HG02610 (cell line): ENCODE measurements at regions not wholly inside any gene's neighbourhood (a gene's known extent, or its start where the extent isn't known, plus 50 kb on each side); places are given as distances from the start of the nearest gene placed in this dataset.

ENCODE experiments used
- ATAC-seq: cut with Tn5 transposase; IDR thresholded peaks from one replicate; pipeline ENCODE4 v1.9.1; 2021; ENCODE audit warnings: mild to moderate bottlenecking, moderate library complexity; ENCODE audit not compliant: unreplicated experiment

GRCh38 chr2:129247751-129248150, 731.7 kb upstream of the RAB6C start:
- no peak for ATAC-seq

DNA sequence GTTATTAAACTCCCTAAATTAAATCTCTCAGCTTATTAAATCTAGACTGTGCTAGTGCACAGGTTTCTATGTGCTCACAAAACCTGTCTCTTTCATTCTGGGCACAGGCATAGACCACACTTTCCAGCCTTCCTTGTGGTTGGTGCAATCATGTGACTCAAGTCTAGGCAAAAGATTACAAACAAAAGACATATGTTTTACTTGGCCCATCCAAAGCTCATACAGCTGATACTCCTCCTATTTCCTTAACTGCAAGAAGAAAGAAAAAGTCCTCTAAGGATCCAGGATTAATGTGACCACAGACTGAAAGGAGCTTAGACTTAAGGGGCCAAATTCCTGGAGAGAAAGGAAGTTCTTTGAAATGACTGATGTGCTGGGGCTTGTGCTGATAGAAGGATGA, 731.3 kb upstream of the RAB6C start:
- ATAC-seq = no peak

DNA sequence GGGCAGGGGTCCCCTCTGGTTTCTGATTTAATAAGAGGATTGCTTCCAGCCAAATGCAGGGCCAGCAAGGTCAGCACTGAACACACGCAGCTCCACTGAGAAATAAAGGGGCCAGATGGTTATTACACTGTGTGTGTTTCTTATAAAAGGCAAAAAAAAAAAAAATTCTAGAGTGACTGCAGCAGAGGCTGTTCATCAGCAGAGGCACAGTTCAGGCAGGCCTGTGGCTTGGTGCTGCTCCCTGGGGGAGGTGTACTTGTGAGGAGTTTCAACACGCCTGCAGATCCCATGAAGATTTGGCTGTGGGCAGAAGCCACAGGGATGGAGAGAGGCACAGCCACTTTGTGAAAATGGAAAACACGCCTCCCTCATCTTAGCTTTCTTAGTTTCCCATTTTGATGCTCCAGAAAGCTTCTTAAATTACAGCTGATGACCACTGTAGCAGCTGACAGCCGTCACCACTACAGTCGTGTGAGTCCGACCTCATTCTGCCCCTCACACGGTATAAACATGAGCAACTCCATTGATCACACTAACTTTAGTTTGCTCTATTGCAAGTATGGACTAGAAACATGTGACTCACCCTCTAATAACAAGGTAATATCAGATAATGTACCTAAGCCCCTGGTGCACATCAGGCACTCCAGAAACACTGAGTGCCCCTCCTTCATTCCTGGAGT, 726.5 kb upstream of the RAB6C start:
- no peak for ATAC-seq

- no peak for ATAC-seq
Observed at GRCh38 chr2:129253461-129253812, 726.0 kb upstream of the RAB6C start.

GRCh38 chr2:129254718-129255117, 724.7 kb upstream of the RAB6C start:
- no peak for ATAC-seq

GRCh38 chr2:129255610-129256313, 723.7 kb upstream of the RAB6C start:
- no peak for ATAC-seq

DNA sequence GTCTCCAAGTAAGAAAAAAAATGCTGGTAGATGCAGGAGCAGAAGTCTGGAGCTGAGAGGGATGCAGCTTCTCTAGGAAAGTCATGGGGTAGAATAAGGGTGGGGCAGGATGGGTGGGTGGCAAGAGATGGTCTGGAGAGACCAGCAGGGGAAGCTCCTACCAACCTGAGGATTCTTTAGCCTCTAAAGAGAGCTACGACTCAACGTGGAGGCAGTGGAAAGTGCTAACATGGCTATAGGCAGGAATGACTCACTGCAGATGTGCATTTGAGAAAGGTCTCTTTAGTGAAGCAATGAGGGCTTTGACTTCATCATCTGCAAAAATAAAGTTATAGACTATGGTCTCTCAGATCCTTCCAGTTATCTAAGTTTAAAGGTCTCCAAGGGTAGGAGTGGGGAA, 722.8 kb upstream of the RAB6C start:
- ATAC-seq = no peak

DNA sequence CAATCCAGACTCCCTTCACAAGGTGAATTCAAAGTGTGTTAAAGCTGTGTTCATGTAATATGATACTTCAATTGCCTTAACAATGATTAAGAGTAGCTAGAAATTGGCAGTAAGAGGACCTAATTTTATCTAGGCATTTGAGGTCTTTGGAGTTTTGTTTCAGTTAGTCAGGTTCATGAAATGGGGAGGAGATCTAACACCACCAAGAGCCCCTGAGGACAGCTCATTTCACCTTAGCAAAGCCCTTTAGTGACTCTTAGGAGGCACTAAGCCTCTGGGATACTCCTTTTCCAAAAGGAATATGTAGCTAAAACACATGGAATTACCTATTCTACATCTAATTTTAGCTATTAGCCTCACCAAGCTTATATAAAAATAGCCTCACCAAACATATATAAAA, 716.5 kb upstream of the RAB6C start:
- no peak for ATAC-seq

DNA sequence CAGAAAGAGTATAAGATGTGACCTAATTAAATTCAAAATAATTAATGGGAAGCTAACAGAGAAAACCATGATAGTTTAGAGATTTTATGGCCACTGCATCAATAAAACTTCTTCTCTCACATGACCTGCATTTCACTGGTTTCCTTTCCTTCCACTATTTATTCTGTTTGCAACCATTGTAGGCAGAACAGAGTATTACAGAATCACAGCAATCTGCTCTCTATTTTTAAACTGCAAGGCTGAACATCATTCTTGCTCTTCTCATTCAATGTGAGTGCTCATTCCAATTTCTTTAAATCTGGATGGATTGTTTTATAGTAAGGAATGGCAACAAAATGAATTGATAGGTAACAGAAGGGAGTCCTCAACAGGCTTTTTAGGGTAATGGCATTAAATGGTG, 715.5 kb upstream of the RAB6C start:
- no peak for ATAC-seq

DNA sequence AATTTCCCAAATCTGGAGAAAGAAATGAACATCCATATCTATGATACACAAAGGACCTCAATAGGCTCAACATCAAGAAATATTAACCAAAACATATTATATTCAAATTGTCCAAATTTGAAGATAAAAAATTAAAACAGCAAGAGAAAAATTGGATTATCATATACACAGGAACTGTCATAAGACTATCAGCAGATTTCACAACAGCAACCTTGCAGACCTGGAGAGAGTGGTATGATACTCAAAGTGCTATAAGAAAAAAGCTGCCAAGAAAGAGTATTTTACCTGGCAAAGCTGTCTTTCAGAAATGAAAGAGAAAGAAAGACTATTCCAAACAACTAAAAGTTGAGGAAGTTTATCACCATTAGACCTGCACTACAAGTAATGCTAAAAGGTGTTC, 711.9 kb upstream of the RAB6C start:
- ATAC-seq = no peak

DNA sequence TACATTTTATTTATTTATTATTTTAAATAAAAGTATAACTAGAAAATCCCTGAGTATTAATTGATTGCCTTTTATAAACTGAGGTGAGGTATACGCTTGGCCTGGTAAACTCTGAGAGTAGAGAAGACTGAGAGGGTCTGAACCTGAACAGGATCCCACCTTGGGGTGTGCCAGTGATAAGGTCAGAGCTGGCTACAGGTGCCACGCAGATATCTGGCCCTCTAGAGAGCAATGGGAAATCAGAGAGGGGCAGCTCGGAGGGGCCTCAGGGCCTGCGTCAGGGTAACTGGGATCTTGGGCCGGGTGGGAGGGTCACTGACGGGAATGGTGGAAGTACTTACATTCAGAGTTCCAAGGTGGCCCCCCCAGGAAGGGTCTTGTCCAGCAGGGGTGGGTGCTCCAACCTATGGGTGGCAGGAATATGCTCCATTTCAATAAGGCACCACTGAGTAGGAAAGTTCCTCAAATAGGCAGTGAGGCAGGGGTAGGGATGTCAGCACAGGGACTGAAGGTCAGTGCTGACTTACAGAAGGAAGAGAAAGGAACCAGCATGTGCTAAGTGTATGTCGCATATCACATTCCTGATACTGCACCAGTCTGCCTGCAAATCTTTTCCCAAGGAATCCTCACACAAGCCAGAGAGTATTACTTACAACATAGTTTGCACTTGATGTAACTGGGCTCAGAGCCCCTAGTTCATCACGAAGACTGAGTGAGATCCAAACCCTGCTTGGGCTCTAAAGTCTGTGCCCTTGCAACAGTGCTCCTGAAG, 706.0 kb upstream of the RAB6C start:
- no peak for ATAC-seq

- ATAC-seq = no peak
Observed at GRCh38 chr2:129274038-129274415, 705.4 kb upstream of the RAB6C start.

DNA sequence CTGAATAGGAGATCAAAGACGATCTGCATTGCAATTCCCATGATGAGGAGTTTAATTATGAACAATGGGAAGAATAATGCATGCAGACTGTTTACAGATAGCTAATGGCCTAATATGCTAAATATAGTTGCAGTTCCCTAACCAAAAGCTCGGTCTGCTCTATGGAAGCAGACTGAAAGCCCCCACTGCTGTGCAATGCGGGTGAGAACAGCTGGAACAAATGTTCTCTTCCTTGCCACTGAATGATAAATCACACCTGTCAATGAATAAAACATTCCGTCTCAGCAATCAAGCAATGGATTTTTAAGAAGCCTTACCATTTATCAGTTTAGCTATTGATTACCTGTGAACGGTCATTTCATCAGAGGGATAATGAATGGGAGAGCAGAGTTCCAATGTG, 704.5 kb upstream of the RAB6C start:
- no peak for ATAC-seq

GRCh38 chr2:129275706-129276105, 703.8 kb upstream of the RAB6C start:
- ATAC-seq = no peak

DNA sequence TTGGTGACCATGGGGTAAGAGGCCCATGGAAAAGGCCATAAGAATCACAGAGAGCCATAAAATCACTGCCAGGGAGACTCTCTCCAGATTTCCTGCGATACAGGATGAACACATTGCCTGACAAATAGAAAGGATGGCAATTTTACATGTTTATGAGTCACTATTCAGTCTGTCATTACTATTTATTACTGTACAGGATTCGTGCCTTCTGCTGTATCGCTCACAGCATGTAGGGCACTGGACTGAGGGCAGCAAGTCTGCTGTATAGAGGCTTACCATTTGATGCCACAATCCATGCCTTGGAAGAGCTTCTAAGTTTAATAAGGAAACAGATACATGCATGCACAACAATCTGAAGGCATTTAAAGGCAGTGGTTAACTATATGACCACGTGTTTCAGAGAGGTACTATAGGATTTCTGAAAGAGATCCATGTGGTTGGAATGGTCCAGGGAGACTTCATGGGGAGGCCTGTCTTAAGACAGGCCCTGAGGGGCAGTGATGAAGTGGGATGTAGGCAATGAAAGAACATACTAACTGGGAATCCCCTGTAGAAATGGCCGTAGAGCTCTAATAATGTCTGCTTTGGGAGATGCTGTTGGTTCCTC, 702.4 kb upstream of the RAB6C start:
- ATAC-seq = no peak

GRCh38 chr2:129277585-129277981, 701.9 kb upstream of the RAB6C start:
- no peak for ATAC-seq

DNA sequence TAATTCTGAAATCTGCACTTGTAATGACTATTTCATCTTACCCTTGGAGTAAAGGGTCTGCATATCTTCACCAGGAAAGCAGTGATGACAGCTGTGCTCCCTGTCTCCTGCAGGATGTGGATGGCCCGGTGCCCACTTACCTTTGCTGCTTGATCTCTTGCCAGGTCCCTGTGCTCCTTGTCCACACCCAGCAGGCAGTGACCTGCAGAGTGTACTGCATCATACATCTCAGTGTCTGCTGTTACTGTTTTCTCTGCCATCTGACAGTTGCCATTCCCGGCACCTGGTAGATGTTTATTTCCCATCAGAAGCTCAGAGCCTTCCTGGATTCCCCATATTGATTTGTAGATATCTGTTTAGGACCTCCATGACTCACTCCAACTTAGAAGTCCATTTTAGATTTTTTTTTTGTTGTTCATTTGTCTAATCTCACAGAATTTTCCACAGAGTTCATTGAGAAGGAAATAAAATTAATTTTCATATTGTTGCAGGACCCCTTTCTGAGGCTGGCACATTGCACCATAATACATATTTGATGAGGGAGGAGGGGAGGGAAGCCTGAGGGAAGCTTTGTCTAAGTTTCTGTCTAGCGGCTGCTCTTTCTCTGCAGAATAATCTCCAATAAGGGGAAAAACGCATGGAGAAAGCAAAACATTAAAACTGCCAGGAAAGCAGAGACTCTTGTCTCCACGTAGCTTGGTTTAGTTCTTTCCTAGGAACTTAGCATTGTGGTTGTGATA, 697.5 kb upstream of the RAB6C start:
- ATAC-seq = no peak

DNA sequence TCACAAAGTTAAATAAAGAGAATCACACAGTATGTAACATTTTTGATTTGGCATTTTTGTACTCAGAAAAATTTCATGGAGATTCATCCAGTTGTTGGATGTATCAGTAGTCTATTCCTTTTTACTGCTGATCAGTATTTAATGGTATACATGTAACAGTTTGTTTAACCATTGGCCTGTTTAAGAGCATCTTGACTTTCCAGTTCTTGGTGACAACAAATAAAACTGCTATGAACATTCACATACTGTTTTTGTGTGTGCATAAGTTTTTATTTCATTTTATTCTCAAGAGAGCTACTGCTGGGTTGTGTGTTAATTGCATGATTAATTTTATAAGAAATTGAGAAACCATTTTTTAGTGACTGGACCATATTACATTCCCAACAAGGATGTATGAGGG, 694.5 kb upstream of the RAB6C start:
- no peak for ATAC-seq

- no peak for ATAC-seq
Observed at GRCh38 chr2:129293326-129293725, 686.1 kb upstream of the RAB6C start.

- no peak for ATAC-seq
Observed at GRCh38 chr2:129296396-129296795, 683.1 kb upstream of the RAB6C start.

DNA sequence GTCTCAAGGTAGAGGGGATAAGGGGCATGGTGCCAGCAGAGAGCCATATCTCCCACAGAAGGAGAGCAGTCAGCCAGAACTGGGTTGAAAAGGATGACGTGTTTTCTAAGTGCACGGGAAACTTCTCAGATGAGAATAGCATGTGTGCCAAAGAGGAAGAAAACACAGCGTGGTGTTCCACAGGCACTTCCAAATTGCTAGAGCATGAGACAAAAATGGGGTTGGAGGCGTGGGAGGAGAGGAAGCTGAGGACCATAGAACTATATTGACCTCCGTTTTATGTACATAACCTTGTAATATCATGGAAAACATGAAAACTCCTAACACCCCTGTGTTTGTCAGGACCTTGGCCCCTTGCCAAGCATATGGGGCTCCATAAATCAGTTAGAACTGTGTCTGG, 682.7 kb upstream of the RAB6C start:
- ATAC-seq = no peak
